ENCODE measurements at regions not wholly inside any gene's neighbourhood (a gene's known extent, or its start where the extent isn't known, plus 50 kb on each side); places are given as distances from the start of the nearest gene placed in this dataset.

GRCh38 chr2:9113916-9114315 is 92.7 kb upstream of the ASAP2 start:
- peaks cover 0 to 2% of the 10 kb centered on the region in 2 donors for H3K4me1 ChIP-seq (ENCODE audit: control insufficient read depth in 2 of 2, insufficient read depth in 2 of 2, low read length in 2 of 2)
- H3K9ac ChIP-seq (ENCODE audit: low read depth in 1 of 2, low read length in 2 of 2) = no peak overlapping the region
- H3K27me3 ChIP-seq (ENCODE audit: control insufficient read depth in 2 of 2, insufficient read depth in 2 of 2, low read length in 2 of 2) = no peaks in the 10 kb centered on the region
- H3K9me3 ChIP-seq (ENCODE audit: control insufficient read depth in 2 of 2, low read length in 2 of 2) = no peaks in the 10 kb centered on the region
- H3K27ac ChIP-seq (ENCODE audit: low read depth in 2 of 2, low read length in 2 of 2) = no peak overlapping the region
- H3K4me3 ChIP-seq (ENCODE audit: low read length in 2 of 2) = no peak overlapping the region
- H3K36me3 ChIP-seq (ENCODE audit: control insufficient read depth in 2 of 2, insufficient read depth in 2 of 2, low read length in 2 of 2) = no peaks in the 10 kb centered on the region

- peaks cover 0 to 8% of the 10 kb centered on the region in 2 donors for H3K4me1 ChIP-seq (ENCODE audit: control insufficient read depth in 2 of 2, insufficient read depth in 2 of 2, low read length in 2 of 2)
Observed at GRCh38 chr2:9113262-9113661, 93.3 kb upstream of the ASAP2 start.

GRCh38 chr2:9112079-9112721 is 94.4 kb upstream of the ASAP2 start:
- no peak overlapping the region for H3K27ac ChIP-seq (ENCODE audit: low read depth in 2 of 2, low read length in 2 of 2)

More at GRCh38 chr2:9113262-9113661, 93.3 kb upstream of the ASAP2 start:
- Histone ChIP-seq H3K27me3 (ENCODE audit: control insufficient read depth in 2 of 2, insufficient read depth in 2 of 2, low read length in 2 of 2) (no peaks in the 10 kb centered on the region), H3K36me3 (ENCODE audit: control insufficient read depth in 2 of 2, insufficient read depth in 2 of 2, low read length in 2 of 2) (no peaks in the 10 kb centered on the region), H3K9ac (ENCODE audit: low read depth in 1 of 2, low read length in 2 of 2) (no peak overlapping the region), H3K9me3 (ENCODE audit: control insufficient read depth in 2 of 2, low read length in 2 of 2) (no peaks in the 10 kb centered on the region), H3K4me3 (ENCODE audit: low read length in 2 of 2) (no peak overlapping the region), H3K27ac (ENCODE audit: low read depth in 2 of 2, low read length in 2 of 2) (no peak overlapping the region)

GRCh38 chr2:9110893-9111569 is 95.6 kb upstream of the ASAP2 start:
- Histone ChIP-seq H3K27ac (ENCODE audit: low read depth in 2 of 2, low read length in 2 of 2) (no peak overlapping the region), H3K27me3 (ENCODE audit: control insufficient read depth in 2 of 2, insufficient read depth in 2 of 2, low read length in 2 of 2) (no peaks in the 10 kb centered on the region), H3K9me3 (ENCODE audit: control insufficient read depth in 2 of 2, low read length in 2 of 2) (no peaks in the 10 kb centered on the region), H3K36me3 (ENCODE audit: control insufficient read depth in 2 of 2, insufficient read depth in 2 of 2, low read length in 2 of 2) (no peaks in the 10 kb centered on the region), H3K9ac (ENCODE audit: low read depth in 1 of 2, low read length in 2 of 2) (no peak overlapping the region), H3K4me1 (ENCODE audit: control insufficient read depth in 2 of 2, insufficient read depth in 2 of 2, low read length in 2 of 2) (peaks cover 10 to 25% of the 10 kb centered on the region in 2 donors), H3K4me3 (ENCODE audit: low read length in 2 of 2) (no peak overlapping the region)

More at GRCh38 chr2:9112079-9112721, 94.4 kb upstream of the ASAP2 start:
- H3K4me3 ChIP-seq (ENCODE audit: low read length in 2 of 2) = no peak overlapping the region
- no peaks in the 10 kb centered on the region for H3K36me3 ChIP-seq (ENCODE audit: control insufficient read depth in 2 of 2, insufficient read depth in 2 of 2, low read length in 2 of 2)
- H3K27me3 ChIP-seq (ENCODE audit: control insufficient read depth in 2 of 2, insufficient read depth in 2 of 2, low read length in 2 of 2) = no peaks in the 10 kb centered on the region
- no peaks in the 10 kb centered on the region for H3K9me3 ChIP-seq (ENCODE audit: control insufficient read depth in 2 of 2, low read length in 2 of 2)
- H3K9ac ChIP-seq (ENCODE audit: low read depth in 1 of 2, low read length in 2 of 2) = no peak overlapping the region
- peaks cover 6 to 19% of the 10 kb centered on the region in 2 donors for H3K4me1 ChIP-seq (ENCODE audit: control insufficient read depth in 2 of 2, insufficient read depth in 2 of 2, low read length in 2 of 2)

GRCh38 chr2:9110346-9110884 is 96.2 kb upstream of the ASAP2 start:
- Histone ChIP-seq H3K27ac (ENCODE audit: low read depth in 2 of 2, low read length in 2 of 2) (no peak overlapping the region), H3K4me1 (ENCODE audit: control insufficient read depth in 2 of 2, insufficient read depth in 2 of 2, low read length in 2 of 2) (peaks cover 10 to 25% of the 10 kb centered on the region in 2 donors), H3K9ac (ENCODE audit: low read depth in 1 of 2, low read length in 2 of 2) (no peak overlapping the region)

GRCh38 chr2:9109871-9110270 is 96.7 kb upstream of the ASAP2 start:
- H3K9me3 ChIP-seq (ENCODE audit: control insufficient read depth in 2 of 2, low read length in 2 of 2) = no peaks in the 10 kb centered on the region
- no peak overlapping the region for H3K9ac ChIP-seq (ENCODE audit: low read depth in 1 of 2, low read length in 2 of 2)
- no peaks in the 10 kb centered on the region for H3K27me3 ChIP-seq (ENCODE audit: control insufficient read depth in 2 of 2, insufficient read depth in 2 of 2, low read length in 2 of 2)
- H3K4me3 ChIP-seq (ENCODE audit: low read length in 2 of 2) = no peak overlapping the region
- H3K27ac ChIP-seq (ENCODE audit: low read depth in 2 of 2, low read length in 2 of 2) = no peak overlapping the region
- peaks cover 10 to 25% of the 10 kb centered on the region in 2 donors for H3K4me1 ChIP-seq (ENCODE audit: control insufficient read depth in 2 of 2, insufficient read depth in 2 of 2, low read length in 2 of 2)
- no peaks in the 10 kb centered on the region for H3K36me3 ChIP-seq (ENCODE audit: control insufficient read depth in 2 of 2, insufficient read depth in 2 of 2, low read length in 2 of 2)

More at GRCh38 chr2:9110346-9110884, 96.2 kb upstream of the ASAP2 start:
- Histone ChIP-seq H3K4me3 (ENCODE audit: low read length in 2 of 2) (no peak overlapping the region), H3K27me3 (ENCODE audit: control insufficient read depth in 2 of 2, insufficient read depth in 2 of 2, low read length in 2 of 2) (no peaks in the 10 kb centered on the region), H3K36me3 (ENCODE audit: control insufficient read depth in 2 of 2, insufficient read depth in 2 of 2, low read length in 2 of 2) (no peaks in the 10 kb centered on the region), H3K9me3 (ENCODE audit: control insufficient read depth in 2 of 2, low read length in 2 of 2) (no peaks in the 10 kb centered on the region)

- Histone ChIP-seq H3K27me3 (ENCODE audit: control insufficient read depth in 2 of 2, insufficient read depth in 2 of 2, low read length in 2 of 2) (no peaks in the 10 kb centered on the region), H3K4me1 (ENCODE audit: control insufficient read depth in 2 of 2, insufficient read depth in 2 of 2, low read length in 2 of 2) (peaks cover 10 to 26% of the 10 kb centered on the region in 2 donors), H3K36me3 (ENCODE audit: control insufficient read depth in 2 of 2, insufficient read depth in 2 of 2, low read length in 2 of 2) (no peaks in the 10 kb centered on the region), H3K4me3 (ENCODE audit: low read length in 2 of 2) (no peak overlapping the region), H3K9me3 (ENCODE audit: control insufficient read depth in 2 of 2, low read length in 2 of 2) (no peaks in the 10 kb centered on the region), H3K27ac (ENCODE audit: low read depth in 2 of 2, low read length in 2 of 2) (peak overlapping the region; percentile 86 to 90), H3K9ac (ENCODE audit: low read depth in 1 of 2, low read length in 2 of 2) (peak overlapping the region; percentile 5 to 56)
Observed at GRCh38 chr2:9108210-9108967, 98.2 kb upstream of the ASAP2 start.

- H3K4me1 ChIP-seq (ENCODE audit: control insufficient read depth in 2 of 2, insufficient read depth in 2 of 2, low read length in 2 of 2) = peaks cover 10 to 27% of the 10 kb centered on the region in 2 donors
- H3K4me3 ChIP-seq (ENCODE audit: low read length in 2 of 2) = no peak overlapping the region
- no peaks in the 10 kb centered on the region for H3K27me3 ChIP-seq (ENCODE audit: control insufficient read depth in 2 of 2, insufficient read depth in 2 of 2, low read length in 2 of 2)
- H3K9ac ChIP-seq (ENCODE audit: low read depth in 1 of 2, low read length in 2 of 2) = peak overlapping the region; percentile 38 to 56
- H3K27ac ChIP-seq (ENCODE audit: low read depth in 2 of 2, low read length in 2 of 2) = peak overlapping the region; percentile 86 to 90
- H3K9me3 ChIP-seq (ENCODE audit: control insufficient read depth in 2 of 2, low read length in 2 of 2) = no peaks in the 10 kb centered on the region
- no peaks in the 10 kb centered on the region for H3K36me3 ChIP-seq (ENCODE audit: control insufficient read depth in 2 of 2, insufficient read depth in 2 of 2, low read length in 2 of 2)
Observed at GRCh38 chr2:9107168-9108025, 99.2 kb upstream of the ASAP2 start.

- H3K36me3 ChIP-seq (ENCODE audit: control insufficient read depth in 2 of 2, insufficient read depth in 2 of 2, low read length in 2 of 2) = no peaks in the 10 kb centered on the region
- H3K9me3 ChIP-seq (ENCODE audit: control insufficient read depth in 2 of 2, low read length in 2 of 2) = no peaks in the 10 kb centered on the region
- peaks cover 10 to 27% of the 10 kb centered on the region in 2 donors for H3K4me1 ChIP-seq (ENCODE audit: control insufficient read depth in 2 of 2, insufficient read depth in 2 of 2, low read length in 2 of 2)
- no peak overlapping the region for H3K9ac ChIP-seq (ENCODE audit: low read depth in 1 of 2, low read length in 2 of 2)
- no peaks in the 10 kb centered on the region for H3K27me3 ChIP-seq (ENCODE audit: control insufficient read depth in 2 of 2, insufficient read depth in 2 of 2, low read length in 2 of 2)
- peak overlapping the region; percentile 86 to 90 for H3K27ac ChIP-seq (ENCODE audit: low read depth in 2 of 2, low read length in 2 of 2)
- H3K4me3 ChIP-seq (ENCODE audit: low read length in 2 of 2) = no peak overlapping the region
Observed at GRCh38 chr2:9106338-9107167, 100.1 kb upstream of the ASAP2 start.

Data from mucosa of rectum (tissue), 2 donors.